Right renal pelvis (tissue), 4 donors: ENCODE measurements at regions not wholly inside any gene's neighbourhood (a gene's known extent, or its start where the extent isn't known, plus 50 kb on each side); places are given as distances from the start of the nearest gene placed in this dataset.
"Not testable (repeated sequence)": the region's sequence is repeated elsewhere in the genome, so short reads cannot be mapped to it uniquely, and the experiment has no call there.

Experiments
- DNase-seq, 4 donors: peaks; one replicate each; pipeline ENCODE4 v3.0.0-alpha.2; 2013; ENCODE audit warnings: low read depth in 4 of 4, low spot score in 3 of 4, missing footprints in 1 of 4

GRCh38 chrX:139475432-139475831, 55.1 kb upstream of the F9 start:
- no peak for DNase-seq

GRCh38 chrX:139461945-139462344, 68.6 kb upstream of the F9 start:
- not testable (repeated sequence) for DNase-seq

GRCh38 chrX:139454743-139455142, 75.8 kb upstream of the F9 start:
- DNase-seq, result no peak

GRCh38 chrX:139448996-139449395, 81.5 kb upstream of the F9 start:
- no peak for DNase-seq

- DNase-seq, result no peak
Measured at GRCh38 chrX:139446832-139447231, 83.7 kb upstream of the F9 start.

GRCh38 chrX:139429913-139430312, 100.6 kb upstream of the F9 start:
- DNase-seq, result no peak

GRCh38 chrX:139423186-139423585, 107.4 kb upstream of the F9 start:
- no peak for DNase-seq

- DNase-seq, result not testable (repeated sequence)
Measured at GRCh38 chrX:139398258-139398657, 132.3 kb upstream of the F9 start.

GRCh38 chrX:139388254-139388653, 142.3 kb upstream of the F9 start:
- DNase-seq, result no peak

- DNase-seq, result no peak
Measured at GRCh38 chrX:139382529-139382928, 148.0 kb upstream of the F9 start.

- not testable (repeated sequence) for DNase-seq
Measured at GRCh38 chrX:139376547-139376946, 154.0 kb upstream of the F9 start.

GRCh38 chrX:139360356-139360755, 170.2 kb upstream of the F9 start:
- DNase-seq, result no peak

- not testable (repeated sequence) for DNase-seq
Measured at GRCh38 chrX:139342594-139342991, 187.9 kb upstream of the F9 start.

- not testable (repeated sequence) for DNase-seq
Measured at GRCh38 chrX:139341855-139342593, 188.5 kb upstream of the F9 start.

GRCh38 chrX:139332441-139332840, 198.1 kb upstream of the F9 start:
- DNase-seq, result no peak

GRCh38 chrX:139327355-139327754, 203.2 kb upstream of the F9 start:
- no peak for DNase-seq

GRCh38 chrX:139324756-139325155, 205.8 kb upstream of the F9 start:
- DNase-seq, result no peak

- not testable (repeated sequence) for DNase-seq
Measured at GRCh38 chrX:139320661-139321354, 209.7 kb upstream of the F9 start.

- not testable (repeated sequence) for DNase-seq
Measured at GRCh38 chrX:139306675-139307074, 223.9 kb upstream of the F9 start.

GRCh38 chrX:139304471-139304870, 226.1 kb upstream of the F9 start:
- DNase-seq, result no peak

GRCh38 chrX:139299309-139299708, 231.2 kb upstream of the F9 start:
- no peak for DNase-seq

GRCh38 chrX:139298437-139298836, 232.1 kb upstream of the F9 start:
- DNase-seq, result no peak
